ENCODE measurements at regions not wholly inside any gene's neighbourhood (a gene's known extent, or its start where the extent isn't known, plus 50 kb on each side); places are given as distances from the start of the nearest gene placed in this dataset.

GRCh38 chr10:123526356-123527064 is 139.6 kb upstream of the GPR26 start:
- DNase-seq (ENCODE audit: low spot score) = no peak

GRCh38 chr10:123527151-123527550 is 139.0 kb upstream of the GPR26 start:
- no peak for DNase-seq (ENCODE audit: low spot score)

- no peak for DNase-seq (ENCODE audit: low spot score)
Observed at GRCh38 chr10:123529146-123529760, 136.9 kb upstream of the GPR26 start.

- DNase-seq (ENCODE audit: low spot score) = peak; percentile 4
Observed at GRCh38 chr10:123530166-123530870, 135.8 kb upstream of the GPR26 start.

- DNase-seq (ENCODE audit: low spot score) = no peak
Observed at GRCh38 chr10:123535386-123535785, 130.8 kb upstream of the GPR26 start.

- DNase-seq (ENCODE audit: low spot score) = no peak
Observed at GRCh38 chr10:123536176-123536845, 129.8 kb upstream of the GPR26 start.

GRCh38 chr10:123537188-123537961 is 128.8 kb upstream of the GPR26 start:
- DNase-seq (ENCODE audit: low spot score) = no peak

- no peak for DNase-seq (ENCODE audit: low spot score)
Observed at GRCh38 chr10:123538401-123539320, 127.5 kb upstream of the GPR26 start.

GRCh38 chr10:123544986-123545385 is 121.2 kb upstream of the GPR26 start:
- no peak for DNase-seq (ENCODE audit: low spot score)

GRCh38 chr10:123548770-123549169 is 117.4 kb upstream of the GPR26 start:
- no peak for DNase-seq (ENCODE audit: low spot score)

- DNase-seq (ENCODE audit: low spot score) = no peak
Observed at GRCh38 chr10:123549761-123550454, 116.2 kb upstream of the GPR26 start.

GRCh38 chr10:123550675-123551096 is 115.5 kb upstream of the GPR26 start:
- no peak for DNase-seq (ENCODE audit: low spot score)

- no peak for DNase-seq (ENCODE audit: low spot score)
Observed at GRCh38 chr10:123551259-123551658, 114.9 kb upstream of the GPR26 start.

- no peak for DNase-seq (ENCODE audit: low spot score)
Observed at GRCh38 chr10:123552760-123553554, 113.2 kb upstream of the GPR26 start.

GRCh38 chr10:123553810-123554430 is 112.2 kb upstream of the GPR26 start:
- no peak for DNase-seq (ENCODE audit: low spot score)

GRCh38 chr10:123554656-123555055 is 111.5 kb upstream of the GPR26 start:
- no peak for DNase-seq (ENCODE audit: low spot score)

- DNase-seq (ENCODE audit: low spot score) = no peak
Observed at GRCh38 chr10:123555616-123556015, 110.5 kb upstream of the GPR26 start.

- no peak for DNase-seq (ENCODE audit: low spot score)
Observed at GRCh38 chr10:123556049-123556448, 110.1 kb upstream of the GPR26 start.
